Aorta (tissue), 5 donors: ENCODE measurements at regions not wholly inside any gene's neighbourhood (a gene's known extent, or its start where the extent isn't known, plus 50 kb on each side); places are given as distances from the start of the nearest gene placed in this dataset.

Experiments used
- ATAC-seq: fragments of 200-7000 bp; cut with Tn5 transposase; one replicate; pipeline ENCODE4 v1.9.1; 2022; ENCODE audit warnings: moderate library complexity; ENCODE audit not compliant: low FRiP score
- DNase-seq, 2 donors: peaks; one replicate each; pipeline ENCODE4 v3.0.0-alpha.2; 2020
- H3K27ac ChIP-seq, 2 donors: one replicate each; pipeline ENCODE4 v1.5.1; 2013; ENCODE audit warnings: low read length in 2 of 2, mild to moderate bottlenecking in 2 of 2, moderate library complexity in 2 of 2, control low read depth in 1 of 2, inconsistent platforms in 1 of 2, low read depth in 1 of 2
- H3K27me3 ChIP-seq, 2 donors: one replicate each; pipeline ENCODE4 v1.6.1; 2013; ENCODE audit warnings: control low read depth in 1 of 2, low read length in 1 of 2, mild to moderate bottlenecking in 1 of 2, moderate library complexity in 1 of 2; ENCODE audit not compliant: insufficient read depth in 2 of 2, control insufficient read depth in 1 of 2
- H3K36me3 ChIP-seq, 2 donors: one replicate each; pipeline ENCODE4 v1.6.1; 2013; ENCODE audit warnings: control low read depth in 1 of 2, low read length in 1 of 2, mild to moderate bottlenecking in 1 of 2; ENCODE audit not compliant: insufficient read depth in 2 of 2, control insufficient read depth in 1 of 2
- H3K4me1 ChIP-seq, 2 donors: one replicate each; pipeline ENCODE4 v1.6.1; 2013; ENCODE audit warnings: low read length in 2 of 2, control low read depth in 1 of 2, mild to moderate bottlenecking in 1 of 2, moderate library complexity in 1 of 2; ENCODE audit not compliant: insufficient read depth in 2 of 2, control insufficient read depth in 1 of 2
- H3K4me3 ChIP-seq, 2 donors: one replicate each; pipeline ENCODE4 v1.5.1; 2013; ENCODE audit warnings: low read length in 2 of 2, control low read depth in 1 of 2, mild to moderate bottlenecking in 1 of 2
- H3K9me3 ChIP-seq: one replicate; pipeline ENCODE4 v1.6.1; 2013; ENCODE audit warnings: mild to moderate bottlenecking, low read length; ENCODE audit not compliant: control insufficient read depth
- WGBS, 2 donors: extraction: QIAGEN DNeasy Blood & Tissue Kit; methylation state at CpG; one replicate each; pipeline ENCODE4 v1.1.7; 2013; 5-methylcytosine and 5-hydroxymethylcytosine counted together
- intact Hi-C, 2 donors: fragments of 100-400 bp; cut with DNase I; formaldehyde crosslinking; loops; one replicate each; pipeline versions ENCODE4 v1.14.2 to v1.15.0; 2022
- donor health status: healthy with polysubstance abuse.
- donor health status: Bipolar disorder and iron deficiency.
- donor health status: DM: no; HTN: no; CAD: no.
- donor health status: DM: no; HTN: no; CAD: no.
- donor health status: DM: yes; HTN: yes; CAD: no.

DNA sequence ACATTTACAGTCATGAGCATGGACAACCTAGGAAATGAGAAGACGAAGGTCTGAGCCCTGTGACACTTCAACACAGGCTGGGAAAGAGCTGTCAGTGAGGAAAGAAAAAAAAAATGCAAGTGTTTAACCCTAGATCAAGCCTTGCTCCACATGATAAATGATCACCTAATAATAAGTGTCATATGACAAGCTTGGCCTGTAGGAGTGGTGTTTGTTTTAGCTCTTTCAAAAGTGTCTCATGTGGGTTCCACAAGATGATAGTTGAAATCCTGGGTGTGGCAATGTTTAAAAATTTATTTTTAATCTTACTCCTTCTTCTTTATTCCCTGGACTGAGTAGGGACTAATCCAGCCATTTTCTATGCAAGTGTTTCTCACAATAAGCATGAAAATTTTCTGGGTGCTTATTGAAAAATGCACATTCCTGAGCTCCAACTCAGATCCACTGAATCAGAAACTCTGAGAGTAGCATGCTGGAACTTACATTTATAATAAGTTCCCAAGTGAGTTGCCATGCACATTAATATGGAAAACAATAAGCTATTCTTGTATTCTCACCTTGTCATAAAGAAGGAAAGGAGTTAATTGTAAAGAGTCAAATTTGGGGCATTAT lies 138.3 kb downstream of the AREG start:
- H3K9me3 ChIP-seq: no peaks in the 10 kb centered on the region
- no peak overlapping the region for H3K27ac ChIP-seq
- no peak for ATAC-seq
- intact Hi-C loops: no loop called here
- WGBS, 2 donors: 24 to 48% methylated on average over 1 of the region's 1 CpG
- H3K4me1 ChIP-seq: no peaks in the 10 kb centered on the region
- H3K36me3 ChIP-seq: no peaks in the 10 kb centered on the region
- no peaks in the 10 kb centered on the region for H3K27me3 ChIP-seq
- no peak for DNase-seq
- H3K4me3 ChIP-seq: no peak overlapping the region

DNA sequence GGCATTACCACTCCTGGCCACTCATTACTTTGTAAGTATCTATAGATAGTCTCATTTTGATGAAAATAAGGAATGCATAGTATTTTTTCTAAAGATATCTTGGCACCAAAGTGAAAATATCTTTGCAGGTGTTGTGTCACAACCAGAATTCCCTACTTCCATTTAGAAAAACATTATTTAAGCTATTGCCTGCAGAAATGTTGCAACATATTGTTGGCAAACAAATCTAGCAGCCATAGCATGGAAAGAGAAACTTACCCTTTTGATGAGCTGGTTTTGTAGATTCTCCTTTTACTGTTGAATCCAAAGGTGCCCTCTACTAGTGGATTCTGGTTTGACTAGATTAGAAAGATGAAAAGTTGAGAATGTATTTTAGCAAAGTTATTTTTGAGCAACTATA lies 138.8 kb downstream of the AREG start:
- intact Hi-C loops: no loop called here
- H3K4me3 ChIP-seq: no peak overlapping the region
- ATAC-seq: no peak

DNA sequence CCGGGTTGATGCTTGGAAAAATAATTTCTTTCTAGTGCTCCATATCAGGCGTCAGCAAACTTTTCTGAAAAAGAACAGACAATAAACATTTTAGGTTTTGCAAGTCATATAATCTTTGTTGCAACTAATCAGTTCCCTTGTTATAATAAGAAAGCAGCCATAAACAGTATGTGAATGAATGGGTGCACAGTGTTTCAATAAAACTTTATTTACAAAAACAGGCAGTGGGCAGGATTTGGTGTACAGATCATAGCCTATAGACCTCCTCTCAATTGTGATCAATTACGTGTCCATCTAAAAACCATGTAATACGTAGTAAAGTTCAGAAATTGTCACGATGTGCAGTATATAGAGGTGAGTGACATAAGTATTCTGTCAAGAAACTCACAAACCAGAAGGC lies 143.4 kb downstream of the AREG start:
- intact Hi-C loops: no loop called here
- Histone ChIP-seq H3K9me3 (no peaks in the 10 kb centered on the region), H3K27ac (no peak overlapping the region), H3K36me3 (no peaks in the 10 kb centered on the region), H3K4me1 (no peaks in the 10 kb centered on the region), H3K4me3 (no peak overlapping the region), H3K27me3 (no peaks in the 10 kb centered on the region)
- no peak for ATAC-seq
- DNase-seq: no peak
- WGBS, 2 donors: 86 to 89% methylated on average over 5 of the region's 5 CpGs

More for the DNA sequence above, 138.8 kb downstream of the AREG start:
- Histone ChIP-seq H3K9me3 (no peaks in the 10 kb centered on the region), H3K4me1 (no peaks in the 10 kb centered on the region), H3K36me3 (no peaks in the 10 kb centered on the region), H3K27ac (no peak overlapping the region), H3K27me3 (no peaks in the 10 kb centered on the region)
- no peak for DNase-seq

GRCh38 chr4:74590476-74590875 lies 145.5 kb downstream of the AREG start:
- Histone ChIP-seq H3K9me3 (no peaks in the 10 kb centered on the region), H3K36me3 (no peaks in the 10 kb centered on the region), H3K27ac (no peak overlapping the region), H3K27me3 (no peaks in the 10 kb centered on the region), H3K4me3 (no peak overlapping the region), H3K4me1 (no peaks in the 10 kb centered on the region)
- ATAC-seq (no peak), DNase-seq (no peak)
- intact Hi-C loops: no loop called here

DNA sequence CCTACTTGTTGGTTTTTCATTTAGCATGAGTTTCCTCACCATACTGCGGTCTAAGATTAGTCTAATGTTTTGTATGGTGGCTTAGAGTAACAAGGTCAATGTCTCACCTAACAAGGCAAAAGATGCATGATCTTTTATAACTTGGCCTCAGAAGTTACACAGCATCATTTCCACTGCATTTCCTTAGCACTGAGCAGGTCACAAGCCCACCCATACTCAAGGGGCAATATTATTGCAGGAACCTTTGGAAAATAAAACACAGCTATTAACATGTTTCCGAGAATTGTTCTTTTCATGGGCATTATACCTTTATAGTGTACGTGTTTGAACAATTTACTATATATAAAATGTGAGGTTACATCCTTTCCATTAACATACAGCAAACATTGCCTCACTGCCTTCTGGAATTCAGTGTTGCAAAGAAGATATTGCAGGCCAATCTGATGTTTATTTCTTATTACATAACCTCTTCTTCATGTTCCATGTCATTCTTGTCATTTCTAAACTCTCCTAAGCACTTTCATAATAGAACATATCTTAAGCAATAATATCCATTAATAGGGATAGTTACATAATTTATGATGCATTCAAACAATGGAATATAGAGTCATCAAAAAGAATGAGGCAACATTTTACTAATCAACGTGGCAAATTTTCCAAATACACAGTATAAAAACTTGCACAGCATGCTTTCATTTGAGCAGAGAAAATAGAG lies 153.8 kb downstream of the AREG start:
- ATAC-seq (no peak), DNase-seq (no peak)
- H3K4me1 ChIP-seq: no peaks in the 10 kb centered on the region
- no peak overlapping the region for H3K4me3 ChIP-seq
- intact Hi-C loops: no loop called here
- H3K9me3 ChIP-seq: peaks cover 2% of the 10 kb centered on the region
- no peaks in the 10 kb centered on the region for H3K27me3 ChIP-seq
- 89% methylated on average over 4 of the region's 4 CpGs for WGBS, 2 donors
- H3K36me3 ChIP-seq: no peaks in the 10 kb centered on the region
- no peak overlapping the region for H3K27ac ChIP-seq

DNA sequence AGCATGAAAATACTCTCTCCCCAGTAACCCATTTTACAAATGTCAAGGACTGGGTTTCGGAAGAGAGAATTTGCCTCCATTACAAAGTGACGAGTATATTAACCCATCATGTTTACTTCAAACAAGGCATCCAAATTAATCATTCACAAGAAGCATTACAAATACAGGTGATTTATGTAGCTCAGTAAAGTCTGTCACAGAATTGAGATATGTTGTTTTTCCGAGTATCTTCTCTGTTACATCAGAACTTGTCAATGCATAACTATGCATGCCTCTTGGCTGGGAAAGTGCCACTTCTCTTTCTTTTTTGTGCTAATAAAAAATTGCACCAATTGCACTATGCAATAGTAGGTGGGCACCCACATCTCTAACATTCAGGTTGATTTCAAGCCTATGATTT lies 158.2 kb downstream of the AREG start:
- no peak for ATAC-seq
- intact Hi-C loops: no loop called here
- Histone ChIP-seq H3K4me1 (no peaks in the 10 kb centered on the region), H3K27me3 (no peaks in the 10 kb centered on the region), H3K36me3 (no peaks in the 10 kb centered on the region), H3K9me3 (no peaks in the 10 kb centered on the region), H3K27ac (no peak overlapping the region), H3K4me3 (no peak overlapping the region)
- WGBS, 2 donors: 79 to 81% methylated on average over 3 of the region's 3 CpGs
- no peak for DNase-seq

GRCh38 chr4:74608151-74608949 lies 163.4 kb downstream of the AREG start:
- no peak for ATAC-seq

DNA sequence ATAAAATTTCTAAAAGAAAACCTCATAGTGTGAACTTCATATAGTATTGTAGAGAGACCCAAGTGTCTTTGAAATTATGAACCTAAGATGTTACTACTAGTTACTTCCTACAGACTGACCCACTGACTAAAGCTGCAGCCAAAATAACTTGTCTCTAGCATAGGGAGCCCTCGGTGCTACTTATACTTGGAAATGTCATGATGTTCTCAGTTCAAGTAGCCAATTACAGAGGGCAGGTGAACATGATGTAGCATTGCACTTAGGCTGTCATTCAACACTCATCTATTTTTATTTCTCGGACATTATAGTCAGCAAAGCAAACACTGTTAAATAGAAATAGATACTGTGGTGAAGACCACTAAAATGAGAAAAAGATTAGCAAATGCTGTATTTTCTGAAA lies 165.6 kb downstream of the AREG start:
- H3K27ac ChIP-seq: no peak overlapping the region
- H3K4me1 ChIP-seq: no peaks in the 10 kb centered on the region
- ATAC-seq: no peak
- H3K9me3 ChIP-seq: no peaks in the 10 kb centered on the region
- intact Hi-C loops: no loop called here
- H3K36me3 ChIP-seq: no peaks in the 10 kb centered on the region
- 85 to 90% methylated on average over 2 of the region's 2 CpGs for WGBS, 2 donors
- no peak for DNase-seq
- H3K27me3 ChIP-seq: no peaks in the 10 kb centered on the region
- no peak overlapping the region for H3K4me3 ChIP-seq

More at GRCh38 chr4:74608151-74608949, 163.4 kb downstream of the AREG start:
- H3K4me1 ChIP-seq: no peaks in the 10 kb centered on the region
- DNase-seq: no peak
- no peaks in the 10 kb centered on the region for H3K9me3 ChIP-seq
- WGBS, 2 donors: 71 to 74% methylated on average over 2 of the region's 2 CpGs
- H3K36me3 ChIP-seq: no peaks in the 10 kb centered on the region
- H3K4me3 ChIP-seq: no peak overlapping the region
- intact Hi-C loops: no loop called here
- no peak overlapping the region for H3K27ac ChIP-seq
- no peaks in the 10 kb centered on the region for H3K27me3 ChIP-seq

- Histone ChIP-seq H3K4me1 (no peaks in the 10 kb centered on the region), H3K27me3 (no peaks in the 10 kb centered on the region), H3K9me3 (no peaks in the 10 kb centered on the region), H3K36me3 (no peaks in the 10 kb centered on the region), H3K27ac (no peak overlapping the region), H3K4me3 (no peak overlapping the region)
- 94% methylated on average over 2 of the region's 2 CpGs for WGBS, 2 donors
- intact Hi-C loops: no loop called here
- ATAC-seq: no peak
- no peak for DNase-seq
Observed at GRCh38 chr4:74612837-74613236, 167.9 kb downstream of the AREG start.
